H1 (cell line): ENCODE measurements at regions not wholly inside any gene's neighbourhood (a gene's known extent, or its start where the extent isn't known, plus 50 kb on each side); places are given as distances from the start of the nearest gene placed in this dataset.

Source experiments
- BRCA1 ChIP-seq: IDR thresholded peaks from 2 replicates; pipeline ENCODE4 v1.6.1; 2012; ENCODE audit warnings: low read depth, low read length, improper control_type of control experiment
- CEBPB ChIP-seq: IDR thresholded peaks from 2 replicates; pipeline ENCODE4 v1.6.1; 2012; ENCODE audit warnings: low read depth, low read length
- POLR2AphosphoS5 ChIP-seq: IDR thresholded peaks from 2 replicates; pipeline ENCODE4 v1.6.1; 2011; ENCODE audit warnings: low read depth, low read length
- TAF1 ChIP-seq: IDR thresholded peaks from 2 replicates; pipeline ENCODE4 v1.6.1; 2011; ENCODE audit warnings: mild to moderate bottlenecking, low read depth, low read length
- TCF12 ChIP-seq: IDR thresholded peaks from 2 replicates; pipeline ENCODE4 v1.6.1; 2011; ENCODE audit warnings: low read depth, mild to moderate bottlenecking, low read length
- TF ChIP-seq, protein P1 (sequence below), 3 experiments: IDR thresholded peaks; 1 replicate in 2 of 3; 2 replicates in 1 of 3; pipeline versions ENCODE4 v1.5.1 to v1.6.1; 2011; ENCODE audit warnings: low read length in 3 of 3, mild to moderate bottlenecking in 3 of 3, inconsistent platforms in 2 of 3, low read depth in 1 of 3, moderate library complexity in 1 of 3; ENCODE audit not compliant: insufficient read depth in 1 of 3; ENCODE audit errors: control extremely low read depth in 1 of 3
- TF ChIP-seq, protein P2 (sequence below): IDR thresholded peaks from 2 replicates; pipeline ENCODE4 v1.6.1; 2012; ENCODE audit warnings: inconsistent platforms

GRCh38 chr10:52678611-52679010 is 94.0 kb downstream of the MBL2 start:
- TF ChIP-seq TCF12 (no peak), POLR2AphosphoS5 (no peak), TAF1 (no peak), BRCA1 (no peak), CEBPB (no peak)
- TF ChIP-seq, protein P1, sequence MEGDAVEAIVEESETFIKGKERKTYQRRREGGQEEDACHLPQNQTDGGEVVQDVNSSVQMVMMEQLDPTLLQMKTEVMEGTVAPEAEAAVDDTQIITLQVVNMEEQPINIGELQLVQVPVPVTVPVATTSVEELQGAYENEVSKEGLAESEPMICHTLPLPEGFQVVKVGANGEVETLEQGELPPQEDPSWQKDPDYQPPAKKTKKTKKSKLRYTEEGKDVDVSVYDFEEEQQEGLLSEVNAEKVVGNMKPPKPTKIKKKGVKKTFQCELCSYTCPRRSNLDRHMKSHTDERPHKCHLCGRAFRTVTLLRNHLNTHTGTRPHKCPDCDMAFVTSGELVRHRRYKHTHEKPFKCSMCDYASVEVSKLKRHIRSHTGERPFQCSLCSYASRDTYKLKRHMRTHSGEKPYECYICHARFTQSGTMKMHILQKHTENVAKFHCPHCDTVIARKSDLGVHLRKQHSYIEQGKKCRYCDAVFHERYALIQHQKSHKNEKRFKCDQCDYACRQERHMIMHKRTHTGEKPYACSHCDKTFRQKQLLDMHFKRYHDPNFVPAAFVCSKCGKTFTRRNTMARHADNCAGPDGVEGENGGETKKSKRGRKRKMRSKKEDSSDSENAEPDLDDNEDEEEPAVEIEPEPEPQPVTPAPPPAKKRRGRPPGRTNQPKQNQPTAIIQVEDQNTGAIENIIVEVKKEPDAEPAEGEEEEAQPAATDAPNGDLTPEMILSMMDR (IDR thresholded peaks at IDR 0.05; ENCODE audit: control extremely low read depth in 1 of 3, insufficient read depth in 1 of 3, low read depth in 1 of 3, low read length in 3 of 3) = no peak
- TF ChIP-seq, protein P2, sequence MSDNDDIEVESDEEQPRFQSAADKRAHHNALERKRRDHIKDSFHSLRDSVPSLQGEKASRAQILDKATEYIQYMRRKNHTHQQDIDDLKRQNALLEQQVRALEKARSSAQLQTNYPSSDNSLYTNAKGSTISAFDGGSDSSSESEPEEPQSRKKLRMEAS = no peak
